ENCODE measurements at regions not wholly inside any gene's neighbourhood (a gene's known extent, or its start where the extent isn't known, plus 50 kb on each side); places are given as distances from the start of the nearest gene placed in this dataset.

DNA sequence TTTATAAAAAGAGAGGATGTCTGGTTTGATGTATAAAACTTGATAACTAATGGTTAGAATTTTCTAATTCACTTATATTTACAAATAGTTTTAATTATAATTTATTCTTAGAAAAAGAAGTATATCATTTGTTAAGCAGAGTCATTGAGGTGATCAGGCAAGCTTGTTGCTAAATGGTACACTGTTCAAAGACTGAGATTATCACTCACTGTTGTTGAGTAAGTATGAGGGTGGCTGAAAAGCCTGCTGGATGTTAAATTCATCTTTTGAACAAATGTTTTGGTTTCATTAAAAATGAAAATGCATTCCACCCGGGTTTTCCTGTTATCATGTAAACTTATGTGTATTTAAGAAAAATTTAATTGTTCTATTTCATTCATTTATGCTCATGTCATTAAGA, 451.8 kb downstream of the ADAMTS20 start:
- no peak for DNase-seq (ENCODE audit: low spot score)
- no peak overlapping the region for H3K4me3 ChIP-seq (ENCODE audit: low read depth in 1 of 3, low read length in 3 of 3)

More for the DNA sequence above, 451.8 kb downstream of the ADAMTS20 start:
- H3K27ac ChIP-seq (ENCODE audit: low read depth in 1 of 2, low read length in 2 of 2): no peak overlapping the region
- no peaks in the 10 kb centered on the region for H3K4me1 ChIP-seq (ENCODE audit: control insufficient read depth in 4 of 4, insufficient read depth in 4 of 4, low read length in 3 of 4)
- no peaks in the 10 kb centered on the region for H3K9me3 ChIP-seq (ENCODE audit: control insufficient read depth in 4 of 4, low read length in 3 of 4)
- no peaks in the 10 kb centered on the region for H3K27me3 ChIP-seq (ENCODE audit: control insufficient read depth in 4 of 4, insufficient read depth in 4 of 4, low read length in 3 of 4)
- H3K9ac ChIP-seq (ENCODE audit: low read depth in 1 of 2, low read length in 2 of 2): no peak overlapping the region
- TF ChIP-seq ZBTB33 (IDR thresholded peaks at IDR 0.05) (no peak), YY1 (IDR thresholded peaks at IDR 0.05) (no peak), EGR1 (IDR thresholded peaks at IDR 0.05; ENCODE audit: low read depth in 2 of 2) (no peak), FOXA1 (IDR thresholded peaks at IDR 0.05) (no peak), JUND (IDR thresholded peaks at IDR 0.05) (no peak), NR2F2 (IDR thresholded peaks at IDR 0.05) (no peak), RAD21 (IDR thresholded peaks at IDR 0.05) (no peak), FOXA2 (IDR thresholded peaks at IDR 0.05) (no peak), RXRA (IDR thresholded peaks at IDR 0.05) (no peak), HNF4A (conservative IDR thresholded peaks at IDR 0.05) (no peak), TAF1 (conservative IDR thresholded peaks at IDR 0.05) (no peak), SP1 (IDR thresholded peaks at IDR 0.05) (no peak)
- TF ChIP-seq, protein P1, sequence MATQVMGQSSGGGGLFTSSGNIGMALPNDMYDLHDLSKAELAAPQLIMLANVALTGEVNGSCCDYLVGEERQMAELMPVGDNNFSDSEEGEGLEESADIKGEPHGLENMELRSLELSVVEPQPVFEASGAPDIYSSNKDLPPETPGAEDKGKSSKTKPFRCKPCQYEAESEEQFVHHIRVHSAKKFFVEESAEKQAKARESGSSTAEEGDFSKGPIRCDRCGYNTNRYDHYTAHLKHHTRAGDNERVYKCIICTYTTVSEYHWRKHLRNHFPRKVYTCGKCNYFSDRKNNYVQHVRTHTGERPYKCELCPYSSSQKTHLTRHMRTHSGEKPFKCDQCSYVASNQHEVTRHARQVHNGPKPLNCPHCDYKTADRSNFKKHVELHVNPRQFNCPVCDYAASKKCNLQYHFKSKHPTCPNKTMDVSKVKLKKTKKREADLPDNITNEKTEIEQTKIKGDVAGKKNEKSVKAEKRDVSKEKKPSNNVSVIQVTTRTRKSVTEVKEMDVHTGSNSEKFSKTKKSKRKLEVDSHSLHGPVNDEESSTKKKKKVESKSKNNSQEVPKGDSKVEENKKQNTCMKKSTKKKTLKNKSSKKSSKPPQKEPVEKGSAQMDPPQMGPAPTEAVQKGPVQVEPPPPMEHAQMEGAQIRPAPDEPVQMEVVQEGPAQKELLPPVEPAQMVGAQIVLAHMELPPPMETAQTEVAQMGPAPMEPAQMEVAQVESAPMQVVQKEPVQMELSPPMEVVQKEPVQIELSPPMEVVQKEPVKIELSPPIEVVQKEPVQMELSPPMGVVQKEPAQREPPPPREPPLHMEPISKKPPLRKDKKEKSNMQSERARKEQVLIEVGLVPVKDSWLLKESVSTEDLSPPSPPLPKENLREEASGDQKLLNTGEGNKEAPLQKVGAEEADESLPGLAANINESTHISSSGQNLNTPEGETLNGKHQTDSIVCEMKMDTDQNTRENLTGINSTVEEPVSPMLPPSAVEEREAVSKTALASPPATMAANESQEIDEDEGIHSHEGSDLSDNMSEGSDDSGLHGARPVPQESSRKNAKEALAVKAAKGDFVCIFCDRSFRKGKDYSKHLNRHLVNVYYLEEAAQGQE (IDR thresholded peaks at IDR 0.05): no peak
- TF ChIP-seq, protein P2, sequence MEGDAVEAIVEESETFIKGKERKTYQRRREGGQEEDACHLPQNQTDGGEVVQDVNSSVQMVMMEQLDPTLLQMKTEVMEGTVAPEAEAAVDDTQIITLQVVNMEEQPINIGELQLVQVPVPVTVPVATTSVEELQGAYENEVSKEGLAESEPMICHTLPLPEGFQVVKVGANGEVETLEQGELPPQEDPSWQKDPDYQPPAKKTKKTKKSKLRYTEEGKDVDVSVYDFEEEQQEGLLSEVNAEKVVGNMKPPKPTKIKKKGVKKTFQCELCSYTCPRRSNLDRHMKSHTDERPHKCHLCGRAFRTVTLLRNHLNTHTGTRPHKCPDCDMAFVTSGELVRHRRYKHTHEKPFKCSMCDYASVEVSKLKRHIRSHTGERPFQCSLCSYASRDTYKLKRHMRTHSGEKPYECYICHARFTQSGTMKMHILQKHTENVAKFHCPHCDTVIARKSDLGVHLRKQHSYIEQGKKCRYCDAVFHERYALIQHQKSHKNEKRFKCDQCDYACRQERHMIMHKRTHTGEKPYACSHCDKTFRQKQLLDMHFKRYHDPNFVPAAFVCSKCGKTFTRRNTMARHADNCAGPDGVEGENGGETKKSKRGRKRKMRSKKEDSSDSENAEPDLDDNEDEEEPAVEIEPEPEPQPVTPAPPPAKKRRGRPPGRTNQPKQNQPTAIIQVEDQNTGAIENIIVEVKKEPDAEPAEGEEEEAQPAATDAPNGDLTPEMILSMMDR (IDR thresholded peaks at IDR 0.05; ENCODE audit: low read depth, low read length, missing input control): no peak
- TF ChIP-seq, protein P3, sequence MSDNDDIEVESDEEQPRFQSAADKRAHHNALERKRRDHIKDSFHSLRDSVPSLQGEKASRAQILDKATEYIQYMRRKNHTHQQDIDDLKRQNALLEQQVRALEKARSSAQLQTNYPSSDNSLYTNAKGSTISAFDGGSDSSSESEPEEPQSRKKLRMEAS (IDR thresholded peaks at IDR 0.05): no peak
- TF ChIP-seq, protein P4, sequence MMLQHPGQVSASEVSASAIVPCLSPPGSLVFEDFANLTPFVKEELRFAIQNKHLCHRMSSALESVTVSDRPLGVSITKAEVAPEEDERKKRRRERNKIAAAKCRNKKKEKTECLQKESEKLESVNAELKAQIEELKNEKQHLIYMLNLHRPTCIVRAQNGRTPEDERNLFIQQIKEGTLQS (IDR thresholded peaks at IDR 0.05): no peak
- 41% methylated on average over 1 of the region's 1 CpG for WGBS
- no peaks in the 10 kb centered on the region for H3K36me3 ChIP-seq (ENCODE audit: control insufficient read depth in 4 of 4, insufficient read depth in 3 of 4, low read depth in 1 of 4, low read length in 3 of 4)

Data from liver (tissue), 8 donors.